OCI-LY3 (cell line): ENCODE measurements at regions not wholly inside any gene's neighbourhood (a gene's known extent, or its start where the extent isn't known, plus 50 kb on each side); places are given as distances from the start of the nearest gene placed in this dataset.

Source experiments
- CTCF ChIP-seq: fragments of 200-600, 300-600 bp; sonication (generic); IDR thresholded peaks from 2 replicates; pipeline ENCODE4 v1.5.1; 2014; ENCODE audit warnings: antibody characterized with exemption, low read length, low read depth
- EZH2phosphoT487 ChIP-seq: fragments of 200-600 bp; shearing (Covaris generic); IDR thresholded peaks from 2 replicates; pipeline ENCODE4 v1.6.1; 2018; ENCODE audit warnings: antibody characterized with exemption, mixed run types, low read depth

GRCh38 chr12:78407722-78408121 is 456.9 kb upstream of the SYT1 start:
- no peak for TF ChIP-seq CTCF
- no peak for TF ChIP-seq EZH2phosphoT487
